GM19193 (cell line): ENCODE measurements at regions not wholly inside any gene's neighbourhood (a gene's known extent, or its start where the extent isn't known, plus 50 kb on each side); places are given as distances from the start of the nearest gene placed in this dataset.

ENCODE experiments used
- POLR2A ChIP-seq: IDR thresholded peaks from 4 replicates; pipeline ENCODE4 v1.6.1; 2011; ENCODE audit not compliant: insufficient read depth, insufficient read length; ENCODE audit errors: extremely low read depth

GRCh38 chr5:168005093-168005492 lies 286.4 kb upstream of the WWC1 start:
- TF ChIP-seq POLR2A = no peak

DNA sequence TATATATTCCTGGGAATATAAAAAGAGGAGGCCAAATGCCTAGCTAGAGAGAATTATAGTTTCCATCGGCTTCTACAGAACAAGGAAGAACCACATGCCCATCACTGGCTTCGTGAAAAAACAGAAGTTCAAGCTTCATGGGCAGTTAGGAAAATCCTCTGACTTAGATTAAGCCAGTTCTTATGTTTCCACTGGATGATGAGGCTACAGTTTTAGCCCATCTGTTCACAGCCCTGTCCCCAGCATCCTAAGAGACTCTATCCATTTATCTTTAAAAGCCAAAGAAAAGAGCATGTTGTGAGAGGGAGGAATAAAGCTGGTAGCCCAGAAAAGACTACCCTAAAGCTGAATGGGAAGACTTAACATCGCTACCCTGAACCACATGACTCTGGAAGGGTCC lies 285.5 kb upstream of the WWC1 start:
- no peak for TF ChIP-seq POLR2A

DNA sequence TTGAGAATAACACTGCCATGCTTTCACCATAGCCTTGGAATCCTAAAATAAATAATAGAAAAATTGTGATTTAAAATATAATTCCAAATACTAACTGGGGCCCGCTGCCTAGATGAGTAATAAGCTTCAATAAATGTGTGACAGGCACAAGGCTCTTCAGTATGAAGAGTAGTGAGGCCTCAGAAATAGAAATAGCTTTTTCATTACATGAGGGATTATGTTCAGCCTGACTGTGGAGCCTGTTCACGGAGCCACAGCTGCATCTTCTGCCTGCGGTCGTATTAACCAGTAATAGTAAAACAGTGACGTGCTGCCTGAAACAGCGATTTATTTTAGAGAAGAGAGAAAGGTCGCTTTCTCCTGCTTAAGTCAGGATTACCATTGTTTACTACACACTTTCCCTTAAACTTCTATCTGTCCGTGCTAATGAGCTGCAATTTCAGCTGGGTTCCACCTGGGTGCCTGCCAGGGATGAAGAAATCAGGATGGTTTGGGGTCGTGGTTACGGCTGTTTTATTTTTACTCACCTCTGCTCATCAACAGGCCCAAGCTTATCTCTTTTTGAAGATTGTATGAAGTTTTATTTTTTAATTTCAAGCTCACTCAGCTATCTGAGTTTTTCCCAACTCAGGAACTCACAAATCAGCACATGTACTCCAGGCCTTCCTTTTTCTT lies 284.9 kb upstream of the WWC1 start:
- TF ChIP-seq POLR2A = no peak

GRCh38 chr5:168007286-168007685 lies 284.2 kb upstream of the WWC1 start:
- no peak for TF ChIP-seq POLR2A

DNA sequence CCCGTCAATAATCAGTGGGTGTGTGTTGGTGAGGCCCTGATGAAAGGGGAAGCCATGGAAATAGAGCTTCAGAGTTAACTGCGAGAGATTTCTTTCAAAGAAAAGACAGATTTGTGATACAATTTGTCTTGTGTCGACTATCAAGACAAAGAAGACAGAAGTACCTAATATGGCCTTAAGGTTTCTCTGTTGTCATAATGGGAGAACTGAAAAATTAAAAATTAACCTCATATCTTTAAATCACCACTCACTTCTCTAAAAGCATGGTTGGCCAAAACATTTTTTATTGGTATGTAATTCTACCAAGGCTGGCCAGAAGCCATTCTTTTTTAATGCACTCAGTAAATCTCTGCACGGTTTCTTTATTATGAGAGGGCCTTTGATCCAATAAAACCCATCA lies 282.9 kb upstream of the WWC1 start:
- TF ChIP-seq POLR2A = no peak

DNA sequence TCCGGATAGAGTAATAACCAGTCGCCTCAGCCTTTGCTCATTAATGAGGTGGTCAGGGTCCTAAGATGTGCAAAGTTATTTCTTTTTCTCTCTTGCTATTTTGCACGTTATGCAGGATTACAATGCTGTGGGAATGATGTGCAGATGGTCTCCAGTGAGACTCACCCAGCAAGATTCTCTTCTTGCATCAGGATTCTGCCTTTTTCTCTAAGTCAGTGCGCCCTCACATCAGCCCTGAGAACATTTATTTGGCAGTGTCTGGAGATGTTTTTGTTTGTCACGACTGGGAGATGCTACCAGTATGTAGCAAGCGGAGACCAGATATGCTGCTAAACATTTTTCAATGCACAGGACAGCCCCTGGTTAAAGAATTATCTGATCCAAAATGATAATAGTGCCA lies 280.3 kb upstream of the WWC1 start:
- TF ChIP-seq POLR2A = no peak

DNA sequence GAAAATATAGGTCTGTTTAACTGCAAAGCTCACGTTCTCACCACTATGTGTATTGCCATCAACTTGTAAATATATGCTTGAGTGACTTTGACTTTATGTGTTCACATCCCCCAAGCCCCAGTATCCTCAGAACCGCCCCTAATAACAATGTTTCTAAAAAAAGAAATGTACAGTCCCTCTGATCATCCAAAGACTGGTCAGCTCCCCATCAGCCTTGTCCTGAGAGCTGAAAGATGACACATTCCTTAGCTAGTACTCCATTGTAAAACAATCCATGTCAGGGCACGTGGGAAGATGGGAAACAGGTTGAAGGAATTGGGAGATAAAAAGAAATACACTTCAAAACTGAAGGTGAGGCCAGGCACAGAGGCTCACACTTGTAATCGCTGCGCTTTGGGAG lies 279.4 kb upstream of the WWC1 start:
- TF ChIP-seq POLR2A = no peak

GRCh38 chr5:168013546-168013945 lies 277.9 kb upstream of the WWC1 start:
- TF ChIP-seq POLR2A = no peak

- no peak for TF ChIP-seq POLR2A
Measured at GRCh38 chr5:168014433-168015123, 276.9 kb upstream of the WWC1 start.

DNA sequence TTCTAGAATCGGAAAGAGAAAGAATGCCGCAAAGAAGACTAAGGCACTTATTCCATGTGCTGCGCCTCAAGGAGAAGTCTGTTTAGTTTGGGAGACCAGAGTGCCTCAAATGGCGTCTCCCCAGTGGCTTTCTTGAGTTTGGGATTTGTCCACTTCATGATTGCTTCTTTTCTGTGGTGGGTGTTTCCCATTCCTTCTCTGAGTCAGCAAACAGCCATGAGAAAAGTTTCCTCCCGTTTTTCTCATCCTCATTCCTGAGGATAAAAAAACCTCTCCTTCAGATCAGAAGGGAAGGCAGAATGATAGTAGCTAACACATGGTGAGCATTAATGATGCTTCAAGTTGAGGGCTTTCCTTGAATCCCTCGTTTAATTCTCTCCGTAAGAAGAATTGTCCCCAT lies 275.9 kb upstream of the WWC1 start:
- no peak for TF ChIP-seq POLR2A

DNA sequence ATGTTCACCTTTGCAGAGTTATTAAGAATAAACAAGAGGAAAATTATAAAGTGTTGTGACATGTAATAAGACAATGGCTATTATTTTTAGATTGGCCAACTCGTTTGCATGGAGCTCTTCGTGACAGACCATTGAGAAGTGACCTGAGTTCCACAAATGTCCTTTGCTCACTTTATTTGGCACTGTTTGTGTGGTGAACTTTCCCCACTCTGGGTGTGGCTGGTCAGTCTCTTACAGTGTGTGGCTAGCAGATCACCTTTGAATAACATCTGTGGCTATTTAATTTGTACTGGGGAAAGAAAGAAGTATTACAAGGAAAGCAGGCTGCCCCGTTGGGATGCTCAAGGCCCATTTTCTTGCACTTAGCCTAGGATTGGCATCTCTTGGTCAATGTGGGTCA lies 274.1 kb upstream of the WWC1 start:
- TF ChIP-seq POLR2A = no peak

GRCh38 chr5:168019143-168019542 lies 272.3 kb upstream of the WWC1 start:
- TF ChIP-seq POLR2A = no peak

DNA sequence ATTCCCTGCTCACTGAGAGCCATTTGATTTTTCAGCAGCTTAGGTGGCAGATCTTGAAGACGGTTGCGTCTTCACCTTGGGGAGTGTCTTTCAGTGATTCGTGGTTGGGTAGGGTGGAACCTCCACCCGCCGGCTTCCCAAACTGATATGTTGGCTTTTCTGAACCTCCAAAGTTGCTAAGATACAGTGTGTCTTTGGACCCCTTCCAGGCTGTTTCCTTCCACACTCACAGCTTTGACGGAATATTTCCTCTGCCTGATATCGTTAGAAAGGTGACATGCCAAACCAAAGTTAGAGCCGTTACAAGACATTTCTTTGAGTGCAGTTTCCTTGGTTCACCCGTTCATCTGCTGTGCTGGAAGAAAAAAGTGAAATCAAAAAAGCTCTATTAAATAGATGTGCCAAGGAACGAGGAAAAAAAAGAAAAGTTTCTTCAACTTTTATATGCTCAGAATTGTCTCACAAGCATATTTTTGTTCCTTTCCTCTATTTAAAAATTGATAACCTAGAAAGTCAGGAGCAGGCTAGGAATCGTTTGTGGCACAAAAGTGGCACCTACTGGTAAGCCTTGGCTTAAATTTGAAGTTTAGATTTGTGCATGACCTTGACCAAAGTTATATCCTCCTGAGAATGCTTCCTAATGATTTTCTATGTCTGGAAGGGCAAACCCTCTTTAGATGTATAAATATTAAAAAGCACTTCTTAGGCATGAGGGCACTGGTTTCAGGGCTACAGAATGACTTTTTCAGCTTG lies 270.7 kb upstream of the WWC1 start:
- no peak for TF ChIP-seq POLR2A

DNA sequence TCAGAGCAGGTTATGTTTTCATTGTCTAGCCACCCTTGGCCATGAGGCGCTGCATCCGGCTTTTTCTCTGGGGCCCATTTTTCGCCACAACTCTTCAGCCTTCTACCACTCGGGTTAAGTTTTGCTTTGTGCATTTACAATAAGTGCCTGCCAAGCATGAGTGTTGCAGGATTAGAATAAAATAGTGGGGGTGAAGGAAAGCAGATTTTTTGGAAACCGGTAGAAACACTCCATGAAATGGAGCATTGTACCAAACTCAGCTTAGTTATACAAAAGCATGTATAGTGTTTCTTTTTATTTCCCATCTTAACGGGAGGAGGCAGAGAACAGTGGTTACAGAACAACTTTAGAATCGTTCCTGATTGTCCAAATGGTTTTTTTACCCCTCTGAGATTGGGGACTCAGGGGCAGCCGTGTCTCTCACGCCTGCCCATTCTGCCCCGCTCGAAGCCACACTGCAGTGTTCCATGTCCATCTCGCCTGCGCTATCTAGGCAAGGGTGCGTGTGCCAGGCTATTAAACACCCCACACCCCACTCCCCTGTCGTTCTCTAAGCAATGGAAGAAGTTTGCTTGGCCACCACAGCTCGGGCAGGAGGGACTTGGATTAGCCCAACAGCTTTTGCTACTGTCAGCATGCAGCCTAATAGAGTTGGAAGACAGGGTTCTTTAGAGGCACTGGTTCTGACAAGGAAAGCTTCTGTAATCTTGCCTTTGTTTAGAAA lies 268.8 kb upstream of the WWC1 start:
- no peak for TF ChIP-seq POLR2A

GRCh38 chr5:168023191-168023590 lies 268.3 kb upstream of the WWC1 start:
- no peak for TF ChIP-seq POLR2A
